Breast epithelium (tissue), 4 donors: ENCODE measurements at regions not wholly inside any gene's neighbourhood (a gene's known extent, or its start where the extent isn't known, plus 50 kb on each side); places are given as distances from the start of the nearest gene placed in this dataset.
A peak's percentile ranks its signal among the peaks of the same experiment; 100 is the strongest.

ENCODE experiments used
- DNase-seq, 2 donors: peaks; one replicate each; pipeline ENCODE4 v3.0.0-alpha.2; 2019; ENCODE audit warnings: low spot score in 2 of 2
- H3K27ac ChIP-seq, 2 donors: fragments of 200-600 bp; sonication (generic) in 1 of 2; one replicate each; pipeline ENCODE4 v1.5.1; 2016 to 2019; ENCODE audit warnings: mild to moderate bottlenecking in 1 of 2
- H3K27me3 ChIP-seq, 2 donors: fragments of 200-600 bp; sonication (generic) in 1 of 2; one replicate each; pipeline versions ENCODE4 v1.5.1 to v1.6.0; 2017 to 2019; ENCODE audit warnings: control low read depth in 1 of 2, mild to moderate bottlenecking in 1 of 2
- H3K36me3 ChIP-seq: fragments of 200-600 bp; one replicate; pipeline ENCODE4 v1.5.1; 2019
- H3K4me1 ChIP-seq, 2 donors: fragments of 200-600 bp; sonication (generic); one replicate each; pipeline ENCODE4 v1.5.1; 2016 to 2019; ENCODE audit warnings: control low read depth in 1 of 2
- H3K4me3 ChIP-seq, 3 donors: fragments of 200-600 bp; sonication (generic); 1 replicate in 2 of 3; 2 replicates in 1 of 3; pipeline ENCODE4 v1.5.1; 2016 to 2019; ENCODE audit warnings: mild to moderate bottlenecking in 3 of 3, moderate library complexity in 2 of 3
- H3K9me3 ChIP-seq, 2 donors: fragments of 200-600 bp; sonication (generic) in 1 of 2; one replicate each; pipeline ENCODE4 v1.5.1; 2016 to 2019; ENCODE audit warnings: control low read depth in 1 of 2
- POLR2A ChIP-seq: fragments of 450-650 bp; IDR thresholded peaks from one replicate; pipeline ENCODE4 v1.6.1; 2016; ENCODE audit warnings: antibody characterized with exemption, mild to moderate bottlenecking, moderate library complexity
- POLR2AphosphoS5 ChIP-seq, 3 donors: sonication (generic); formaldehyde crosslinking; IDR thresholded peaks; one replicate each; pipeline ENCODE4 v1.6.1; 2017; ENCODE audit warnings: antibody characterized with exemption in 3 of 3
- intact Hi-C: fragments of 100-400 bp; cut with DNase I; formaldehyde crosslinking; loops from one replicate; pipeline ENCODE4 v1.15.1; 2023; ENCODE audit warnings: low total_unique reads
- TF ChIP-seq, protein P1 (sequence below), 3 donors: fragments of 450-650 bp; IDR thresholded peaks; one replicate each; pipeline ENCODE4 v1.5.1; 2016 to 2017; ENCODE audit warnings: antibody characterized with exemption in 3 of 3, mild to moderate bottlenecking in 3 of 3, moderate library complexity in 3 of 3

DNA sequence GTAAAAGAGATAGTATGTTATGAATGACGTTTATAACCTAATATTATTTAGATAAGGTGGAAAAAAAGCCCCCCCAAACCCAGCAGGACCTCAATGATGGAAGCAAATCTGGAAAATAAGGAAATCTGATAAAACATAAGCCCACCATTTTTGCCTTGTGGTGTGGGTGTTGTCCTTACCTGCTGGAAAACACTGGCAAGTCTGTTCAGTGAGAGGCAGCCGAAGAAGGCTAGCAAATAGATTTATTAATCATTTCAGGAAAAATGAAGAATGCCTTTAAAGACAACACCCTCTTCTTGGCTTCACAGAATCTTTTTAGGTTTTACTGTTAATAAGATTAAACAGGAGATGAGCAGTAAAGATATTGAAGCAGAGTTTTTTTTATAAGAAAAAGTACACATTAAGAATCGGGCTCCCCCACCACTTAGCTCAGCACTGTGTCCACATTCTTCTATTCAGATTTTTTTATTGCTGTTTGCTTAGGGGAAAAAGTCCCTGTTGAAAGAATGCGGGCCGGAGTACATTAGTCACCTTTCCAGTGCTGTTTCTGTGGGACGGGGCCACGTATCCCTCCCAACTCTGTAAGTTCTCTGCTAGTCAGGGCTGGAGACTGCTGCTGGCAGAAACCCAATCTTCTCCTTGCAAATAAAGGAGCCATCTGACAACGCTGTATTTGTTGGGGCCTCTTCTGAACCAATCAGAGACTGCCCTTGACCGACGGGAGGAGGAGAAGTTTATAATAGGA lies 104.1 kb downstream of the EVX1 start:
- H3K27me3 ChIP-seq: no peaks in the 10 kb centered on the region
- H3K36me3 ChIP-seq: no peaks in the 10 kb centered on the region
- TF ChIP-seq POLR2AphosphoS5 (IDR thresholded peaks at IDR 0.05): no peak
- TF ChIP-seq, protein P1, sequence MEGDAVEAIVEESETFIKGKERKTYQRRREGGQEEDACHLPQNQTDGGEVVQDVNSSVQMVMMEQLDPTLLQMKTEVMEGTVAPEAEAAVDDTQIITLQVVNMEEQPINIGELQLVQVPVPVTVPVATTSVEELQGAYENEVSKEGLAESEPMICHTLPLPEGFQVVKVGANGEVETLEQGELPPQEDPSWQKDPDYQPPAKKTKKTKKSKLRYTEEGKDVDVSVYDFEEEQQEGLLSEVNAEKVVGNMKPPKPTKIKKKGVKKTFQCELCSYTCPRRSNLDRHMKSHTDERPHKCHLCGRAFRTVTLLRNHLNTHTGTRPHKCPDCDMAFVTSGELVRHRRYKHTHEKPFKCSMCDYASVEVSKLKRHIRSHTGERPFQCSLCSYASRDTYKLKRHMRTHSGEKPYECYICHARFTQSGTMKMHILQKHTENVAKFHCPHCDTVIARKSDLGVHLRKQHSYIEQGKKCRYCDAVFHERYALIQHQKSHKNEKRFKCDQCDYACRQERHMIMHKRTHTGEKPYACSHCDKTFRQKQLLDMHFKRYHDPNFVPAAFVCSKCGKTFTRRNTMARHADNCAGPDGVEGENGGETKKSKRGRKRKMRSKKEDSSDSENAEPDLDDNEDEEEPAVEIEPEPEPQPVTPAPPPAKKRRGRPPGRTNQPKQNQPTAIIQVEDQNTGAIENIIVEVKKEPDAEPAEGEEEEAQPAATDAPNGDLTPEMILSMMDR (IDR thresholded peaks at IDR 0.05): no peak
- TF ChIP-seq POLR2A: no peak
- intact Hi-C loops: no loop called here
- H3K4me3 ChIP-seq: no peak overlapping the region
- H3K9me3 ChIP-seq: no peaks in the 10 kb centered on the region
- no peak overlapping the region for H3K27ac ChIP-seq
- DNase-seq: peak in 1 of 2 donors; percentile 30
- no peaks in the 10 kb centered on the region for H3K4me1 ChIP-seq

DNA sequence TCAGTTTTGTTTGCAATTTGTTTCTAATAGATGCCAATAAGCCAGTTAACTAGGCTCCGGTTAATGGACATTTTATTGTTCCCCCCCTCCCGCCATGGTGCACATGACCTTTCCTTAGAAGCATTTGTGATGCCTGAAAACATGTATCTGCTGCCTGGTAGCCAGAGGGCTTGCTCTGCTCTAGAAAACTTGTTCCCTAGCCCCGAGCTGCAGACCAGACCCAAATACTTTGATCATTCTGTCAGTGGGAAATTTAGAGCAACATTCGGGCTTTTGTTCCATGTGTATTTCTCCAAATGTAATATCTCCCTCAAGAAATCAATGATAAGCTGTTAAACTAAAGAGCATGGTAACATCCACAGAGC lies 104.7 kb downstream of the EVX1 start:
- Histone ChIP-seq H3K4me3 (no peak overlapping the region), H3K4me1 (no peaks in the 10 kb centered on the region), H3K9me3 (no peaks in the 10 kb centered on the region), H3K36me3 (no peaks in the 10 kb centered on the region), H3K27ac (no peak overlapping the region), H3K27me3 (no peaks in the 10 kb centered on the region)
- intact Hi-C loops: no loop called here
- TF ChIP-seq, protein P1 (IDR thresholded peaks at IDR 0.05): no peak
- no peak for TF ChIP-seq POLR2AphosphoS5 (IDR thresholded peaks at IDR 0.05)
- no peak for TF ChIP-seq POLR2A
- no peak for DNase-seq

DNA sequence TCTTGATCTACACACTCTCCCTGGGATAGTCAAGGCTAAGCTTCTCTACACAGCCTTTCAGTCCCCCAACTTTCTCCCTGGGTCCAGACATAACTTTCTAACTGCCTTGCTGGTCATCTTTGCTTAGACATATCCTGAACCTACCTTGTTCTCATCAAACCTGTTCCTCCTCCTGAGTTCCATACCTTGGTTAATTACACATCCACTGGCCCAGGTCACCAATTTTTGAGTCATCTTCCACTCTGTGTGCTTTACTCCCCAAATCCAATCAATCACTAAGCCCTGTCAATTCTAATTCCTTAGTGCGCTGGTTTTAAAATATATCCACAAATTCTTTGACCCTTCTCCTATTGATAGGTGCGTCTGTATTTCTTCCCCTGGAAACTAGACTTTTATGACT lies 107.0 kb downstream of the EVX1 start:
- TF ChIP-seq POLR2A (no peak), POLR2AphosphoS5 (IDR thresholded peaks at IDR 0.05) (no peak)
- TF ChIP-seq, protein P1 (IDR thresholded peaks at IDR 0.05): no peak
- no peak for DNase-seq
- Histone ChIP-seq H3K36me3 (no peaks in the 10 kb centered on the region), H3K27ac (no peak overlapping the region), H3K9me3 (no peaks in the 10 kb centered on the region), H3K4me1 (no peaks in the 10 kb centered on the region), H3K4me3 (no peak overlapping the region), H3K27me3 (no peaks in the 10 kb centered on the region)
- intact Hi-C loops: no loop called here

DNA sequence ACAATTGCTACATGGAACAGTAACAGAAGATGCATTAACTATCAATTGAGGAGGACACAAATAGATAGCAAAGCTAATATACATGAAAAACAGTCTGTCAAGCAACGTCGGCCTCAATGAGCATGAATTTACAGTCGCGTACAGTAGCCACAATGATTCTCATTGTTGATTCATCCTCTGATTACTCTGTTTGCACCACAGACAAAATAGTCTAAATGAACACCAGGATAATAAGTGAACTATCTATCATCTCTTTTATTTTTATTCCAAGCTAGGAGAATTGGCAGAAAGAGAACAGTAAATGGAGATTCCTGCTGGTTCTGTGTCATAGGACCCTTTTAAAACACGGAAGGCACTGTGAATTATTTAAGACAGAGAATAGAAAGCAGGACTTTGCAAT lies 108.5 kb downstream of the EVX1 start:
- Histone ChIP-seq H3K27ac (no peak overlapping the region), H3K9me3 (no peaks in the 10 kb centered on the region), H3K27me3 (no peaks in the 10 kb centered on the region), H3K36me3 (no peaks in the 10 kb centered on the region), H3K4me1 (no peaks in the 10 kb centered on the region), H3K4me3 (no peak overlapping the region)
- intact Hi-C loops: no loop called here
- TF ChIP-seq POLR2AphosphoS5 (IDR thresholded peaks at IDR 0.05) (no peak), POLR2A (no peak)
- TF ChIP-seq, protein P1 (IDR thresholded peaks at IDR 0.05): no peak
- DNase-seq: no peak

DNA sequence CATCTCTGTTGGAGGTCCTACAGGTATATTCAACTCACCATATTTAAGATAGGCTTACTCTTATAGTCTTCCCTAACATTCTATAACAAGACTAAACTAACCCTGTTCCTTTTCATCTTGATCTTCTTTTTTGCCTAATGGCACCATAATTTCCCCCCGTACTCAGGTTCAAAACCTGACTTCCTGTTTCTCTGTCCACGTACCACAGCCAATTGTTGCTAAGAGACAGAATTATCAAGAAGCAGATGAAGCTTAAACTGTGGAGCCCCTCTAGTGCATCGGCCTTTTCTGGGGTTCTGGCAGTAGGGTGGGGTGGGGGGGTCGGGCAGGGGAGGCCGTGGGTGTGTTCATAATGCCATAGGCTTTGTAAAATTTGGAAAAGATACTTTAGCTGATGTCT lies 109.2 kb downstream of the EVX1 start:
- Histone ChIP-seq H3K27ac (no peak overlapping the region), H3K4me1 (no peaks in the 10 kb centered on the region), H3K4me3 (no peak overlapping the region), H3K27me3 (no peaks in the 10 kb centered on the region), H3K36me3 (no peaks in the 10 kb centered on the region), H3K9me3 (no peaks in the 10 kb centered on the region)
- no peak for TF ChIP-seq POLR2A
- no peak for TF ChIP-seq POLR2AphosphoS5 (IDR thresholded peaks at IDR 0.05)
- TF ChIP-seq, protein P1 (IDR thresholded peaks at IDR 0.05): no peak
- intact Hi-C loops: no loop called here
- DNase-seq: no peak
